GM12865 (cell line): ENCODE measurements at regions not wholly inside any gene's neighbourhood (a gene's known extent, or its start where the extent isn't known, plus 50 kb on each side); places are given as distances from the start of the nearest gene placed in this dataset.

Experiments used
- DNase-seq: peaks from one replicate; pipeline ENCODE4 v3.0.0; 2010; ENCODE audit warnings: low read depth
- H3K4me3 ChIP-seq: 2 replicates; pipeline ENCODE4 v1.5.1; 2011; ENCODE audit warnings: mild to moderate bottlenecking, low read depth, low read length, control low read depth
- TF ChIP-seq, protein P1 (sequence below): IDR thresholded peaks from 2 replicates; pipeline ENCODE4 v1.5.1; 2011; ENCODE audit warnings: low read length, control low read depth, low read depth, inconsistent platforms; ENCODE audit not compliant: insufficient read depth; ENCODE audit errors: missing control alignments

DNA sequence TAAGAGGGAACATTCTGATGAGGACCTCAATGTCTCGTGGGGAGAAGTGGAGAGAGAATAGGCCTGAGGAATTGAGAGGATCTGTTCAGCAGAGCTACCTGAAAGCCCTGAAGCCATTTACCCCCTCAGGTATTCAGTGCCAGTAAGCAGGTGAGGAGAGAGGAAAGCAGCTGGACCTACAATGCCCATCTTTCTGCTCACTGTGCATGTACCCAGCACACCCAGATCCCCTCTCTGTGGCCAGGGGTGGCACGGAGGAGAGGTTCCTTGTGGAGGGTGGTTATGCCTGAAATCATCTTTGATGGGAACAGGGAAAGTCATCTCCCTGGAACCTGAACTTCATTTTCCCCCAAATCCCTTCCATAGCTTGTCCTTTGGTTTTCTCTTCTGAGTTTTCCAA lies 277.8 kb upstream of the B3GAT1 start:
- TF ChIP-seq, protein P1, sequence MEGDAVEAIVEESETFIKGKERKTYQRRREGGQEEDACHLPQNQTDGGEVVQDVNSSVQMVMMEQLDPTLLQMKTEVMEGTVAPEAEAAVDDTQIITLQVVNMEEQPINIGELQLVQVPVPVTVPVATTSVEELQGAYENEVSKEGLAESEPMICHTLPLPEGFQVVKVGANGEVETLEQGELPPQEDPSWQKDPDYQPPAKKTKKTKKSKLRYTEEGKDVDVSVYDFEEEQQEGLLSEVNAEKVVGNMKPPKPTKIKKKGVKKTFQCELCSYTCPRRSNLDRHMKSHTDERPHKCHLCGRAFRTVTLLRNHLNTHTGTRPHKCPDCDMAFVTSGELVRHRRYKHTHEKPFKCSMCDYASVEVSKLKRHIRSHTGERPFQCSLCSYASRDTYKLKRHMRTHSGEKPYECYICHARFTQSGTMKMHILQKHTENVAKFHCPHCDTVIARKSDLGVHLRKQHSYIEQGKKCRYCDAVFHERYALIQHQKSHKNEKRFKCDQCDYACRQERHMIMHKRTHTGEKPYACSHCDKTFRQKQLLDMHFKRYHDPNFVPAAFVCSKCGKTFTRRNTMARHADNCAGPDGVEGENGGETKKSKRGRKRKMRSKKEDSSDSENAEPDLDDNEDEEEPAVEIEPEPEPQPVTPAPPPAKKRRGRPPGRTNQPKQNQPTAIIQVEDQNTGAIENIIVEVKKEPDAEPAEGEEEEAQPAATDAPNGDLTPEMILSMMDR: no peak
- DNase-seq: no peak
- no peak overlapping the region for H3K4me3 ChIP-seq

DNA sequence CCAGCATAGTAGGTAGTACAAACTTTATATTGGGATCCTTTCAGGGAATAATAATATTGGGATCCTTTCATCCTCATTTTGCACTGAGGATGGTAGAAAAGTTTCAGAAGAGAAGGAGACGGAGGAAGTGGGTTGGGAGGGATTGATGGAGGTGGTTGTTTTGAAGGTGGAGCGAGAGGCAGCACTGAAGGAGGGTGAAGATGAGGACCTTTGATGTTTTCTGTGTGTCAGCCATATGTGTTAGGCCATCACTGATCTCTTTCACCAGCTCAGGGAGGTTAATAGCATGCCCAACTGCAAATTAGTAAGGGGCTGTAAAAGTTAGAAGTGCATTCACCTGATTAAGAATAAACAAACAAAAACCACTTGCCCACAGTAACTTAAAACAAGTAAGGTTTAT lies 275.5 kb upstream of the B3GAT1 start:
- TF ChIP-seq, protein P1: no peak
- no peak for DNase-seq
- H3K4me3 ChIP-seq: no peak overlapping the region

DNA sequence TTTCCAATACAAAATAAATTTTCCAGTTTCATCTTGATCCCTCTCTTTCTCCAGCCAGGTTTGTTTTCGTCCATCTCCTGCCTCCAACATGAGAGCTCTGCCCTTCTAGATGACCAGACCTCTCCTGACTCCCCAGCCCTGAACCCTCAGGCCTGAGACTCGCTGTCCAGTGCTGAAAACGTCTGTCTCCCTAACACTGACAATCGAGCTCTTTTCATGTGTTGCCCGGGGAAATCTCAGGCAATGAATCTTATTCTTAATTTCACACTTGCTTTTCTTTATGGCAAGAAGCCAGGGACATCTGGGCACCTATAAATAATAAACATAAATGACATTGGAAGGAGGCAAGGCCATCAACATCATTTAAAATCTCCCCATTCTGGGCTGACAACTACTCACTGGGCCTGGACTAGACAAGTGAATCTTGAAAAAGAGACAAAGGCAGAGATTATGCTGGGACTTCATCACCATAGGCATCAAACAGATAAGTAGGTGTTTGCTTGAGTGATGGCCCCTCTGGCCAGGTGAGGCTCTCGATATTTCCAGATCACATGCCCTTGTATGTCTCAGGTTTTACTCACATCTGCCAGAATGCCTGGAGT lies 274.5 kb upstream of the B3GAT1 start:
- H3K4me3 ChIP-seq: no peak overlapping the region
- DNase-seq: no peak
- TF ChIP-seq, protein P1: no peak

DNA sequence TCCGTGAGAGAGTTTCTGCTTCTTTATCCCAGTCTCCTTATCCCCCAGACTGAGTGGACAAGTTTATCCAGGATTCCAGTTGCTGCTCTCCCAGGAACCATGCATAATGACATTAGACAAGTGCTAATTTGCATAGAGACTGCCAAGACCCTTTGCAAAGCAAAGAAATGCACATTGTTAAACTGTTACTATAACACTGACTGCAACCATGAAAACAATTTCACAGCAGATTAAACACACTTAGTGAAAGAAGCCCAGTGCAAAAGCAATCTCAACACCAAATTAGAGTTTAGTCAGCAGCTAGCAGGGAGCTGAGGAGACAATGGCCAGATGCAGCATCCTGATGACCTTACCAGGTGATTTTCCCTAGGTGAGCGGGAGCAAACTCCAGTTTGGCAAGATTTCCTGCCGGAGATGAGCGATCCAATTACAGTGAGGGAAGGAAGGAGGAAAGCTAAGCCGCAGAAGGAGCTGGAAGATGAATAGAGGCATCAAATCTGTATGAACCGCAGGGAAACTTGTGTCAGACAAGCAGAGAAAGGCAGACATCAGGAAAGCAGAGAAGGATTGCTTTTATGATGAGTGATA lies 273.8 kb upstream of the B3GAT1 start:
- H3K4me3 ChIP-seq: no peak overlapping the region
- TF ChIP-seq, protein P1: no peak
- DNase-seq: no peak

DNA sequence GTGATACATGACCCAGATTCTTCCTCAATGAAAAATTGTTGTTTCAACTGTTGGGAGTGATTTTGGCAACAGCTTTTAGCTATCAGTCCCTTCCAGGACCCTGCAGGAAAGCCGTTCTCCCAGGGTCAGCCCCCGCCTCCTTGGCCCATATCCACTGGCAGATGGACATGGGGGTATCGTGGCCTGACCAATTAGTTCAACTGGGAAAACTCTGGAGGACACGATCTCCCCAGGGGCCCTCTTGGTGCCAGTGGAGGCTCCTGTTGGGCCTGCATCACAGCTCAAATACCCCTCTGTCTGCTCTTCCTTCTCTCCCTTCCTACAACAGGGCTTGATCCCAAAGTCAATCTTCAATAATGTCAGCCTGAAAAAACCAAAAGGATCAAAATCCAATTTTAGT lies 272.5 kb upstream of the B3GAT1 start:
- no peak for DNase-seq
- TF ChIP-seq, protein P1: no peak
- no peak overlapping the region for H3K4me3 ChIP-seq

DNA sequence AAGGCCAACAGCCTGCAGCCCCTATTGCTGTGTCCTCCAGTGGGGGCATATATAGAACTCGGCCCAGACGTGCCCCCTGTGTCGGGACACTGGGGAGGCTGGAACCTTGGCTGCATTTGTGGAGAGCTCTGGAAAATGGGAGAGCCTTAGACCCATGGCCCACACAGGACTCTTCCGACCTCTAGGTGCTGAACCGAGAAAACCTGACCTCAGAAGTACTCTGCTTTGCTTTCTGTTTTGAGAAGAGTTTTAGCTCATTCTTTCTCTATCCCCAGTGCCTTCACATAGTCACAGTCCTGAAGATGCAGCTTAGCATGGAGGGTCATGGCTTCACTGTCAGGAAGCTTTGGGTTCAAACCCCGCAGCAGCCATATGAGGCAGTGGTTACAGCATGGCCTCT lies 271.8 kb upstream of the B3GAT1 start:
- H3K4me3 ChIP-seq: no peak overlapping the region
- no peak for DNase-seq

More for the DNA sequence above, 271.8 kb upstream of the B3GAT1 start:
- TF ChIP-seq, protein P1: no peak
